Endothelial cell of umbilical vein (primary cell): ENCODE measurements at regions not wholly inside any gene's neighbourhood (a gene's known extent, or its start where the extent isn't known, plus 50 kb on each side); places are given as distances from the start of the nearest gene placed in this dataset.

Experiments used
- BruUV-seq: library from RNA; stranded (reverse); fragments of 400-500 nt; replicated peaks from 2 replicates; lab custom pipeline; 2021; lab: Mats Ljungman, UMichigan
- CTCF ChIA-PET: fragments of 300-600, 350-600 bp; sonication (Branson Sonifier 250); formaldehyde crosslinking; loops from one replicate; lab custom pipeline; 2021; ENCODE audit warnings: antibody characterized with exemption, inconsistent platforms; lab: Charles Lee
- POLR2A ChIA-PET: fragments of 300-600, 350-600 bp; sonication (Branson Sonifier 250); formaldehyde crosslinking; loops from one replicate; lab custom pipeline; 2021; ENCODE audit warnings: antibody characterized with exemption, inconsistent platforms; lab: Charles Lee
- DNase-seq: peaks from one replicate; pipeline ENCODE4 v3.0.0-alpha.2; 2011; ENCODE audit warnings: low read depth, low spot score
- FAIRE-seq: peaks from 2 replicates; lab custom pipeline; 2011; peaks lifted over from hg19 to GRCh38; lab: Jason Lieb, UNC
- H2AFZ ChIP-seq: 2 replicates; pipeline ENCODE4 v1.6.0; 2012; ENCODE audit warnings: low read depth, low read length, control low read depth, inconsistent platforms
- H3K27ac ChIP-seq: 2 replicates; pipeline ENCODE4 v1.5.1; 2011; ENCODE audit warnings: low read depth, mild to moderate bottlenecking, control low read depth, low read length, moderate library complexity; ENCODE audit not compliant: insufficient read depth
- H3K27me3 ChIP-seq, 2 experiments: 2 replicates each; pipeline versions ENCODE4 v1.6.0 to v1.6.1; 2011; ENCODE audit warnings: low read length in 2 of 2, mixed read lengths in 1 of 2; ENCODE audit not compliant: control insufficient read depth in 2 of 2, insufficient read depth in 2 of 2
- H3K36me3 ChIP-seq, 2 experiments: 2 replicates in 1 of 2; 3 replicates in 1 of 2; pipeline ENCODE4 v1.5.1; 2011; ENCODE audit warnings: low read length in 2 of 2, mild to moderate bottlenecking in 1 of 2, moderate library complexity in 1 of 2; ENCODE audit not compliant: control insufficient read depth in 2 of 2, insufficient read depth in 2 of 2; ENCODE audit errors: extremely low read depth in 1 of 2
- H3K4me1 ChIP-seq: 3 replicates; pipeline ENCODE4 v1.5.1; 2011; ENCODE audit warnings: mild to moderate bottlenecking, low read length; ENCODE audit not compliant: control insufficient read depth, insufficient read depth; ENCODE audit errors: extremely low read depth
- H3K4me2 ChIP-seq: 2 replicates; pipeline ENCODE4 v1.6.1; 2011; ENCODE audit warnings: low read length, control low read depth, mixed read lengths; ENCODE audit not compliant: insufficient read depth
- H3K4me3 ChIP-seq, 3 experiments: fragments of 200-600 bp in 1 of 3; sonication (generic), shearing (Covaris generic) in 1 of 3; replicated peaks in 1 of 3; 2 replicates each; pipeline ENCODE4 v1.5.1; 2011 to 2016; ENCODE audit warnings: control low read depth in 3 of 3, low read length in 3 of 3, mild to moderate bottlenecking in 2 of 3, inconsistent platforms in 1 of 3, low read depth in 1 of 3, moderate library complexity in 1 of 3; ENCODE audit not compliant: insufficient read depth in 1 of 3
- H3K79me2 ChIP-seq: 2 replicates; pipeline ENCODE4 v1.6.0; 2012; ENCODE audit warnings: low read length, inconsistent platforms; ENCODE audit not compliant: control insufficient read depth, insufficient read depth
- H3K9ac ChIP-seq: replicated peaks from 2 replicates; pipeline ENCODE3; 2011; ENCODE audit warnings: low read length, control low read depth; ENCODE audit not compliant: insufficient read depth; ENCODE audit errors: extremely low read depth
- H3K9me1 ChIP-seq: replicated peaks from 3 replicates; pipeline ENCODE4 v1.6.0; 2011; ENCODE audit warnings: mild to moderate bottlenecking, low read length; ENCODE audit not compliant: control insufficient read depth, insufficient read depth; ENCODE audit errors: extremely low read depth
- H3K9me3 ChIP-seq: replicated peaks from 2 replicates; pipeline ENCODE4 v1.5.1; 2012; ENCODE audit warnings: low read length, inconsistent platforms; ENCODE audit not compliant: control insufficient read depth, insufficient read depth
- H4K20me1 ChIP-seq: replicated peaks from 2 replicates; pipeline ENCODE3; 2011; ENCODE audit warnings: mild to moderate bottlenecking, low read length; ENCODE audit not compliant: control insufficient read depth, insufficient read depth; ENCODE audit errors: extremely low read depth
- CTCF ChIP-seq, 2 donors: IDR thresholded peaks; 1 replicate in 1 of 2; 2 replicates in 1 of 2; pipeline ENCODE4 v1.5.1; 2011; ENCODE audit warnings: low read length in 2 of 2, mild to moderate bottlenecking in 2 of 2, moderate library complexity in 2 of 2, control low read depth in 1 of 2, inconsistent platforms in 1 of 2, low read depth in 1 of 2; ENCODE audit not compliant: insufficient read depth in 1 of 2; ENCODE audit errors: extremely low read depth in 1 of 2
- EZH2 ChIP-seq: IDR thresholded peaks from 2 replicates; pipeline ENCODE4 v1.6.1; 2012; ENCODE audit warnings: borderline replicate concordance, low read depth, mild to moderate bottlenecking, moderate library complexity, low read length, inconsistent platforms; ENCODE audit not compliant: severe bottlenecking
- FOS ChIP-seq: IDR thresholded peaks from 2 replicates; pipeline ENCODE4 v1.6.1; 2011; ENCODE audit warnings: mild to moderate bottlenecking, low read length, moderate library complexity, borderline replicate concordance; ENCODE audit not compliant: insufficient read depth
- GATA2 ChIP-seq: IDR thresholded peaks from 2 replicates; pipeline ENCODE4 v1.7.0; 2011; ENCODE audit warnings: low read depth, mild to moderate bottlenecking, moderate library complexity, mixed read lengths, low read length; ENCODE audit not compliant: insufficient read length, insufficient read depth
- JUN ChIP-seq: IDR thresholded peaks from 2 replicates; pipeline ENCODE4 v1.6.1; 2011; ENCODE audit warnings: borderline replicate concordance, low read depth; ENCODE audit not compliant: insufficient read length, insufficient read depth
- MAX ChIP-seq: IDR thresholded peaks from 2 replicates; pipeline ENCODE4 v1.6.1; 2011; ENCODE audit not compliant: insufficient read depth, insufficient read length
- MYC ChIP-seq: IDR thresholded peaks from one replicate; pipeline ENCODE4 v1.6.1; 2011; ENCODE audit warnings: mild to moderate bottlenecking, low read depth, low read length
- POLR2A ChIP-seq: IDR thresholded peaks from 2 replicates; pipeline ENCODE4 v1.6.1; 2012; ENCODE audit warnings: low read depth, mild to moderate bottlenecking, control low read depth, low read length
- POLR2AphosphoS5 ChIP-seq: IDR thresholded peaks from 2 replicates; pipeline ENCODE4 v1.6.1; 2012; ENCODE audit warnings: low read depth, mild to moderate bottlenecking, control low read depth, low read length, moderate library complexity; ENCODE audit not compliant: insufficient read depth
- dilution Hi-C: fragments of 300-500 bp; cut with MboI; formaldehyde crosslinking; loops from one replicate; pipeline ENCODE4 v1.15.0; 2019; ENCODE audit warnings: low sequenced_read_pairs; ENCODE audit not compliant: extremely low pct_ligation_motif_present
- intact Hi-C: fragments of 100-400 bp; cut with micrococcal nuclease; formaldehyde crosslinking; loops from one replicate; pipeline ENCODE4 v1.10.0; 2022

DNA sequence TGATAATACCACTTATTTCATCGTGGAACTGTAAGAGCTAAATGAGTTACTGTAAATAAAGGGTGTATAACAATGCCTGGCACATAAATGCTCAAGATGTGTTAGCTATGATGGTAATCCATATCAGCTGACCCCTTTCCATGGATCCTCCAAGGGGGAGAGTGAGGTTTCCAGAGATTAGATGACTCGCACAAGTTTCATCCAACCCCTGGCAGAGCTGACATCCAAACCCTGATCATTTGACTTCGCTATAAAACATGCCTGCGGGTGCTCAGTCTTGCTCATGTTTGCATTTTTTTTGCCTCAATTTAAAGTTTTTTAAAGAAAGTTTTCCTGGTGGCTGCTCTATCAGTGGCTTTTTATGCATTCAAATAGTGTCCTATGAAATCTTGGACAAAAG is 145.7 kb upstream of the SMIM23 start:
- ChIA-PET POLR2A (no interaction called here), CTCF (interaction anchor here (2.5 kb wide), 1 partner anchor 10 kb away, joined by 23 read pairs; no protein-coding TSS in a partner anchor)
- FAIRE-seq (no peak), DNase-seq (no peak)
- Histone ChIP-seq H3K27ac (no peak overlapping the region), H3K79me2 (no peaks in the 10 kb centered on the region), H3K27me3 (no peaks in the 10 kb centered on the region), H3K36me3 (no peaks in the 10 kb centered on the region), H3K9ac (no peak overlapping the region), H2AFZ (no peak overlapping the region), H3K9me3 (no peaks in the 10 kb centered on the region), H4K20me1 (no peaks in the 10 kb centered on the region), H3K9me1 (no peaks in the 10 kb centered on the region), H3K4me1 (no peaks in the 10 kb centered on the region), H3K4me2 (no peak overlapping the region), H3K4me3 (no peak overlapping the region)
- BruUV-seq, result no TSS peak
- dilution Hi-C loops, result no loop called here
- intact Hi-C loops, result loop anchor here (10.0 kb wide), 1 partner anchor 405 kb away; no protein-coding TSS in a partner anchor
- no peak for TF ChIP-seq CTCF (IDR thresholded peaks at IDR 0.05; ENCODE audit: extremely low read depth in 1 of 2, insufficient read depth in 1 of 2, low read depth in 1 of 2, low read length in 2 of 2)
- TF ChIP-seq POLR2AphosphoS5, result no peak
- no peak for TF ChIP-seq EZH2
- TF ChIP-seq POLR2A, result no peak
- TF ChIP-seq GATA2, result no peak
- no peak for TF ChIP-seq FOS
- TF ChIP-seq MYC, result no peak
- TF ChIP-seq JUN, result no peak
- no peak for TF ChIP-seq MAX
